ENCODE measurements at regions not wholly inside any gene's neighbourhood (a gene's known extent, or its start where the extent isn't known, plus 50 kb on each side); places are given as distances from the start of the nearest gene placed in this dataset.

- DNase-seq (ENCODE audit: extremely low spot score, insufficient read length, low read depth) (no peak), FAIRE-seq (no peak)
These were observed 205.7 kb downstream of the GAS1 start for GRCh38 chr9:86741311-86742208.

GRCh38 chr9:86735772-86736458 is 211.4 kb downstream of the GAS1 start:
- no peak for FAIRE-seq
- DNase-seq (ENCODE audit: extremely low spot score, insufficient read length, low read depth) = no peak

- no peak for FAIRE-seq
- no peak for DNase-seq (ENCODE audit: extremely low spot score, insufficient read length, low read depth)
These were observed 212.5 kb downstream of the GAS1 start for GRCh38 chr9:86734771-86735170.

GRCh38 chr9:86733929-86734328 is 213.4 kb downstream of the GAS1 start:
- FAIRE-seq = no peak
- DNase-seq (ENCODE audit: extremely low spot score, insufficient read length, low read depth) = no peak

- FAIRE-seq (no peak), DNase-seq (ENCODE audit: extremely low spot score, insufficient read length, low read depth) (no peak)
These were observed 214.7 kb downstream of the GAS1 start for GRCh38 chr9:86732514-86733171.

- no peak for DNase-seq (ENCODE audit: extremely low spot score, insufficient read length, low read depth)
- FAIRE-seq = no peak
These were observed 215.7 kb downstream of the GAS1 start for GRCh38 chr9:86731511-86732063.

- DNase-seq (ENCODE audit: extremely low spot score, insufficient read length, low read depth) (no peak), FAIRE-seq (no peak)
These were observed 217.0 kb downstream of the GAS1 start for GRCh38 chr9:86730163-86730928.

- FAIRE-seq (no peak), DNase-seq (ENCODE audit: extremely low spot score, insufficient read length, low read depth) (no peak)
These were observed 222.8 kb downstream of the GAS1 start for GRCh38 chr9:86724529-86724928.

GRCh38 chr9:86723346-86723745 is 224.0 kb downstream of the GAS1 start:
- DNase-seq (ENCODE audit: extremely low spot score, insufficient read length, low read depth) (no peak), FAIRE-seq (no peak)

GRCh38 chr9:86722706-86723075 is 224.6 kb downstream of the GAS1 start:
- no peak for FAIRE-seq

GRCh38 chr9:86721843-86722705 is 225.2 kb downstream of the GAS1 start:
- FAIRE-seq (no peak), DNase-seq (ENCODE audit: extremely low spot score, insufficient read length, low read depth) (no peak)

More at GRCh38 chr9:86722706-86723075, 224.6 kb downstream of the GAS1 start:
- DNase-seq (ENCODE audit: extremely low spot score, insufficient read length, low read depth) = no peak

- FAIRE-seq = no peak
- DNase-seq (ENCODE audit: extremely low spot score, insufficient read length, low read depth) = no peak
These were observed 226.0 kb downstream of the GAS1 start for GRCh38 chr9:86721226-86721781.

GRCh38 chr9:86720639-86721225 is 226.6 kb downstream of the GAS1 start:
- no peak for FAIRE-seq
- no peak for DNase-seq (ENCODE audit: extremely low spot score, insufficient read length, low read depth)

- FAIRE-seq (no peak), DNase-seq (ENCODE audit: extremely low spot score, insufficient read length, low read depth) (no peak)
These were observed 228.8 kb downstream of the GAS1 start for GRCh38 chr9:86718388-86719049.

- DNase-seq (ENCODE audit: extremely low spot score, insufficient read length, low read depth) (no peak), FAIRE-seq (no peak)
These were observed 230.9 kb downstream of the GAS1 start for GRCh38 chr9:86716326-86716922.

- DNase-seq (ENCODE audit: extremely low spot score, insufficient read length, low read depth) (no peak), FAIRE-seq (no peak)
These were observed 232.3 kb downstream of the GAS1 start for GRCh38 chr9:86714999-86715398.

- no peak for FAIRE-seq
- DNase-seq (ENCODE audit: extremely low spot score, insufficient read length, low read depth) = no peak
These were observed 233.3 kb downstream of the GAS1 start for GRCh38 chr9:86713970-86714369.

Measured in GM18507 (cell line).